ENCODE measurements at regions not wholly inside any gene's neighbourhood (a gene's known extent, or its start where the extent isn't known, plus 50 kb on each side); places are given as distances from the start of the nearest gene placed in this dataset.

- TF ChIP-seq TCF12 (IDR thresholded peaks at IDR 0.05; ENCODE audit: low read depth) (no peak), YY1 (IDR thresholded peaks at IDR 0.05; ENCODE audit: low read depth) (no peak), NFIC (IDR thresholded peaks at IDR 0.05) (no peak), ZBTB7A (IDR thresholded peaks at IDR 0.05; ENCODE audit: low read depth) (no peak), REST (IDR thresholded peaks at IDR 0.05; ENCODE audit: low read depth) (no peak), TEAD4 (IDR thresholded peaks at IDR 0.05) (no peak), CREB1 (IDR thresholded peaks at IDR 0.05; ENCODE audit: low read depth) (no peak), EP300 (IDR thresholded peaks at IDR 0.05; ENCODE audit: borderline replicate concordance) (no peak), RAD21 (IDR thresholded peaks at IDR 0.05; ENCODE audit: low read depth) (no peak), FOXM1 (IDR thresholded peaks at IDR 0.05; ENCODE audit: borderline replicate concordance, low read depth) (no peak)
- TF ChIP-seq, protein P1, sequence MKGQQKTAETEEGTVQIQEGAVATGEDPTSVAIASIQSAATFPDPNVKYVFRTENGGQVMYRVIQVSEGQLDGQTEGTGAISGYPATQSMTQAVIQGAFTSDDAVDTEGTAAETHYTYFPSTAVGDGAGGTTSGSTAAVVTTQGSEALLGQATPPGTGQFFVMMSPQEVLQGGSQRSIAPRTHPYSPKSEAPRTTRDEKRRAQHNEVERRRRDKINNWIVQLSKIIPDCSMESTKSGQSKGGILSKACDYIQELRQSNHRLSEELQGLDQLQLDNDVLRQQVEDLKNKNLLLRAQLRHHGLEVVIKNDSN (IDR thresholded peaks at IDR 0.05): no peak
- TF ChIP-seq, protein P2, sequence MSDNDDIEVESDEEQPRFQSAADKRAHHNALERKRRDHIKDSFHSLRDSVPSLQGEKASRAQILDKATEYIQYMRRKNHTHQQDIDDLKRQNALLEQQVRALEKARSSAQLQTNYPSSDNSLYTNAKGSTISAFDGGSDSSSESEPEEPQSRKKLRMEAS (IDR thresholded peaks at IDR 0.05): no peak
Measured at GRCh38 chr10:60498985-60499384, 109.3 kb upstream of the ANK3 start.

GRCh38 chr10:60497364-60497763, 107.7 kb upstream of the ANK3 start:
- peak; percentile 55; the same call in 1 of the 2 replicates for TF ChIP-seq NFIC (IDR thresholded peaks at IDR 0.05)
- TF ChIP-seq CREB1 (IDR thresholded peaks at IDR 0.05; ENCODE audit: low read depth): no peak

- TF ChIP-seq FOXM1 (IDR thresholded peaks at IDR 0.05; ENCODE audit: borderline replicate concordance, low read depth): no peak
- TF ChIP-seq RAD21 (IDR thresholded peaks at IDR 0.05; ENCODE audit: low read depth): no peak
- TF ChIP-seq TEAD4 (IDR thresholded peaks at IDR 0.05): no peak
- no peak for TF ChIP-seq TAF1 (IDR thresholded peaks at IDR 0.05; ENCODE audit: low read depth)
- TF ChIP-seq REST (IDR thresholded peaks at IDR 0.05; ENCODE audit: low read depth): no peak
- TF ChIP-seq EGR1 (IDR thresholded peaks at IDR 0.05): no peak
- no peak for TF ChIP-seq EP300 (IDR thresholded peaks at IDR 0.05; ENCODE audit: borderline replicate concordance)
- no peak for TF ChIP-seq ZBTB7A (IDR thresholded peaks at IDR 0.05; ENCODE audit: low read depth)
- TF ChIP-seq YY1 (IDR thresholded peaks at IDR 0.05; ENCODE audit: low read depth): no peak
- TF ChIP-seq, protein P1 (IDR thresholded peaks at IDR 0.05): no peak
- no peak for TF ChIP-seq NFIC (IDR thresholded peaks at IDR 0.05)
- TF ChIP-seq, protein P2 (IDR thresholded peaks at IDR 0.05): no peak
- no peak for TF ChIP-seq CEBPB (IDR thresholded peaks at IDR 0.05)
- no peak for TF ChIP-seq TCF12 (IDR thresholded peaks at IDR 0.05; ENCODE audit: low read depth)
- no peak for TF ChIP-seq CREB1 (IDR thresholded peaks at IDR 0.05; ENCODE audit: low read depth)
Measured at GRCh38 chr10:60496181-60496580, 106.5 kb upstream of the ANK3 start.

DNA sequence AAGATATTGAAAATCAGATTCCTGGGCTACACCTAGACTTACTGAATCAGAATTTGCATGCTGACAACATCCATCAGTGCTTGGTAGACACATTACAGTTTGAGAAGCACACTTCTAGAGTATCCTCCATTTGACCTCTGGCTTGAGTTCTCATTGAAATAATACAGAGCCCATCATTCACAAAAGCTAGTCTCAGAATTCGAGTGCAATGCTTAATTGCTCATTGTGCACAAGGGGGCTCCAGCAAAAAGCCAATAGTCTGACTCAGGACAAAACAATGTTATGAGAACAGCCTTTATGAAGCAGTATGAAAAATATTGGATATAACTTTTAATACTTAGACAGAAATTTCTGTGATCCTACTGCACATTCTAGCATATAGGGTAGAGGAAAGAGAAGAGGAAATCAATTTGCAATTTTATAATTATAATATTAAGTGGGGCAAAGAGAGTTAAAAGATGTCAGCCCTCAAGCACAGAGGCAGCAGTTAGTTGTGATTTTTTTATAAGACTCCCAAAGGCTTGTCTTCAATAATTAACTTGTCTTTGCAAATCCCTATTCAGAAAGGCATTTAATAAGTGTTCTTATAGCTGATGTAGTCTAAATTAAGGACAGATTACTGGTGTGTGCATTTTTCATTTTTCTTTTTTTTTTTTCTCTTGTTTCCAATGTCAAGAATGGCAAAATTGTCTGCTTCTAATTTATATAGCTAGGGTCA, 105.8 kb upstream of the ANK3 start:
- TF ChIP-seq TEAD4 (IDR thresholded peaks at IDR 0.05) (peak; percentile 35; the same call in 1 of the 2 replicates), FOXM1 (IDR thresholded peaks at IDR 0.05; ENCODE audit: borderline replicate concordance, low read depth) (no peak), RAD21 (IDR thresholded peaks at IDR 0.05; ENCODE audit: low read depth) (0 out of 2 replicates have a peak, but pooled peaks have one; percentile 8)

GRCh38 chr10:60494774-60495173, 105.1 kb upstream of the ANK3 start:
- TF ChIP-seq TAF1 (IDR thresholded peaks at IDR 0.05; ENCODE audit: low read depth) (no peak), ZBTB7A (IDR thresholded peaks at IDR 0.05; ENCODE audit: low read depth) (no peak), EGR1 (IDR thresholded peaks at IDR 0.05) (no peak), NFIC (IDR thresholded peaks at IDR 0.05) (no peak), EP300 (IDR thresholded peaks at IDR 0.05; ENCODE audit: borderline replicate concordance) (no peak), FOXM1 (IDR thresholded peaks at IDR 0.05; ENCODE audit: borderline replicate concordance, low read depth) (no peak), TCF12 (IDR thresholded peaks at IDR 0.05; ENCODE audit: low read depth) (no peak), CREB1 (IDR thresholded peaks at IDR 0.05; ENCODE audit: low read depth) (no peak), YY1 (IDR thresholded peaks at IDR 0.05; ENCODE audit: low read depth) (no peak), TEAD4 (IDR thresholded peaks at IDR 0.05) (no peak), CEBPB (IDR thresholded peaks at IDR 0.05) (no peak), REST (IDR thresholded peaks at IDR 0.05; ENCODE audit: low read depth) (no peak), RAD21 (IDR thresholded peaks at IDR 0.05; ENCODE audit: low read depth) (no peak)
- TF ChIP-seq, protein P2 (IDR thresholded peaks at IDR 0.05): no peak
- TF ChIP-seq, protein P1 (IDR thresholded peaks at IDR 0.05): no peak
